Osteocyte (in vitro differentiated cells): ENCODE measurements at regions not wholly inside any gene's neighbourhood (a gene's known extent, or its start where the extent isn't known, plus 50 kb on each side); places are given as distances from the start of the nearest gene placed in this dataset.

Source experiments
- DNase-seq: peaks from one replicate; pipeline ENCODE4 v3.0.0; 2021; ENCODE audit warnings: mixed read lengths; ENCODE audit not compliant: unreplicated experiment; ENCODE audit errors: extremely low spot score
- H3K27ac Mint-ChIP-seq: one replicate; pipeline ENCODE4 v1.8.0; 2021; ENCODE audit warnings: mild to moderate bottlenecking, mixed read lengths; ENCODE audit not compliant: unreplicated experiment
- H3K27me3 Mint-ChIP-seq: one replicate; pipeline ENCODE4 v1.8.0; 2021; ENCODE audit warnings: mixed read lengths; ENCODE audit not compliant: unreplicated experiment
- H3K36me3 Mint-ChIP-seq: one replicate; pipeline ENCODE4 v1.8.0; 2021; ENCODE audit warnings: mixed read lengths; ENCODE audit not compliant: unreplicated experiment
- H3K4me1 Mint-ChIP-seq: one replicate; pipeline ENCODE4 v1.8.0; 2021; ENCODE audit warnings: mixed read lengths; ENCODE audit not compliant: unreplicated experiment
- H3K4me3 Mint-ChIP-seq: one replicate; pipeline ENCODE4 v1.8.0; 2021; ENCODE audit warnings: mild to moderate bottlenecking, moderate library complexity, mixed read lengths; ENCODE audit not compliant: unreplicated experiment
- H3K9me3 Mint-ChIP-seq: one replicate; pipeline ENCODE4 v1.8.0; 2021; ENCODE audit warnings: mixed read lengths; ENCODE audit not compliant: unreplicated experiment
- TF ChIP-seq, protein P1 (sequence below): fragments of 200-600 bp; sonication (generic); IDR thresholded peaks from 2 replicates; pipeline ENCODE4 v1.5.0; 2021; ENCODE audit warnings: antibody characterized with exemption, mild to moderate bottlenecking, moderate library complexity

- DNase-seq = no peak
- H3K27ac Mint-ChIP-seq = no peak overlapping the region
- H3K4me3 Mint-ChIP-seq = no peak overlapping the region
- H3K9me3 Mint-ChIP-seq = no peaks in the 10 kb centered on the region
- TF ChIP-seq, protein P1, sequence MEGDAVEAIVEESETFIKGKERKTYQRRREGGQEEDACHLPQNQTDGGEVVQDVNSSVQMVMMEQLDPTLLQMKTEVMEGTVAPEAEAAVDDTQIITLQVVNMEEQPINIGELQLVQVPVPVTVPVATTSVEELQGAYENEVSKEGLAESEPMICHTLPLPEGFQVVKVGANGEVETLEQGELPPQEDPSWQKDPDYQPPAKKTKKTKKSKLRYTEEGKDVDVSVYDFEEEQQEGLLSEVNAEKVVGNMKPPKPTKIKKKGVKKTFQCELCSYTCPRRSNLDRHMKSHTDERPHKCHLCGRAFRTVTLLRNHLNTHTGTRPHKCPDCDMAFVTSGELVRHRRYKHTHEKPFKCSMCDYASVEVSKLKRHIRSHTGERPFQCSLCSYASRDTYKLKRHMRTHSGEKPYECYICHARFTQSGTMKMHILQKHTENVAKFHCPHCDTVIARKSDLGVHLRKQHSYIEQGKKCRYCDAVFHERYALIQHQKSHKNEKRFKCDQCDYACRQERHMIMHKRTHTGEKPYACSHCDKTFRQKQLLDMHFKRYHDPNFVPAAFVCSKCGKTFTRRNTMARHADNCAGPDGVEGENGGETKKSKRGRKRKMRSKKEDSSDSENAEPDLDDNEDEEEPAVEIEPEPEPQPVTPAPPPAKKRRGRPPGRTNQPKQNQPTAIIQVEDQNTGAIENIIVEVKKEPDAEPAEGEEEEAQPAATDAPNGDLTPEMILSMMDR = no peak
- H3K27me3 Mint-ChIP-seq = peaks cover 7% of the 10 kb centered on the region
- peaks cover 6% of the 10 kb centered on the region for H3K4me1 Mint-ChIP-seq
- no peaks in the 10 kb centered on the region for H3K36me3 Mint-ChIP-seq
Observed at GRCh38 chr2:19592197-19592596, 233.8 kb upstream of the OSR1 start.

DNA sequence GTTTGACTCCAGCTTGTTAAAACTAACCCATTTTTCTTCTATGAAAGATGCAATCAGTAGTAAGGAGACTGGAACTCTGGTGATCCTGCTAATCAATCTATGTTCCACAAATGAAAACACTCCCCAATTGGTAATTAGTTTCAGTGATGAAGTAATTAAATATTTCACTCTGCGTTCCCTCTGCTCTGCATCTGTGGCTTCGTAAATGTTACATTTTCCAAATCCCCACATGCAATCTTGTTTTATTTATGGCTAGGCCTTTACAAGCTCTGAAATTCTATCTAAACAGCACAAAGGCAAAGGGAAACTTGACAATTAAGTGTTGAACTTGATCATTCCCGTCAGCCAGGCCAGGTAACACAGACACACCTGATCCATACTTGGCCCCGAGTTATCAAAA lies 231.4 kb upstream of the OSR1 start:
- peaks cover 11% of the 10 kb centered on the region for H3K27me3 Mint-ChIP-seq
- no peaks in the 10 kb centered on the region for H3K9me3 Mint-ChIP-seq
- no peaks in the 10 kb centered on the region for H3K36me3 Mint-ChIP-seq
- TF ChIP-seq, protein P1 = no peak
- no peak overlapping the region for H3K27ac Mint-ChIP-seq
- no peaks in the 10 kb centered on the region for H3K4me1 Mint-ChIP-seq
- H3K4me3 Mint-ChIP-seq = no peak overlapping the region
- no peak for DNase-seq

- Mint-ChIP-seq H3K27me3 (peaks cover 5% of the 10 kb centered on the region), H3K4me1 (peaks cover 33% of the 10 kb centered on the region), H3K27ac (peak overlapping the region; percentile 16), H3K36me3 (no peaks in the 10 kb centered on the region), H3K4me3 (no peak overlapping the region), H3K9me3 (no peaks in the 10 kb centered on the region)
- TF ChIP-seq, protein P1 = no peak
- no peak for DNase-seq
Observed at GRCh38 chr2:19580830-19581229, 222.4 kb upstream of the OSR1 start.

DNA sequence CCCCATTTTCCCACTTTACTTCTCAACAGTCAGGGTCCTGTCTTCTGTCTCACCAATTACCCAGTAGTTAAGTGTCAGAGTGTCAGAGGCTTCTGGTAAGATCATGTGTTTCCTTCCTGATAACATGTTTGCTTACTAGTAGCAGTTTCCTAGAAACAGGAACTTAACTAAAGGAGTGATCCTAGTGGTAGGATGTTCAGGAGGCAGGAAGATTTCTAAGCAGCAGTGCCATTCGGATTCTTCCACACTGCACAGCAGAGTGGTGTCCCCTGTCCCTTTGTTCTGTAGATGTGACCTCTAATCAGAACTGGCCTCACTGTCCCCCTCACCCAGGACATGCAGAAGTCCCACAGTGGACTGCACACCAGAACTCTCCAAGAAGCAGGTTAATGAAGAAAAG lies 221.8 kb upstream of the OSR1 start:
- Mint-ChIP-seq H3K4me3 (no peak overlapping the region), H3K36me3 (no peaks in the 10 kb centered on the region), H3K4me1 (peaks cover 38% of the 10 kb centered on the region), H3K27ac (no peak overlapping the region), H3K27me3 (peaks cover 5% of the 10 kb centered on the region), H3K9me3 (no peaks in the 10 kb centered on the region)
- TF ChIP-seq, protein P1 = no peak
- no peak for DNase-seq

GRCh38 chr2:19579461-19579860 lies 221.0 kb upstream of the OSR1 start:
- Mint-ChIP-seq H3K4me3 (no peak overlapping the region), H3K27ac (no peak overlapping the region), H3K27me3 (no peaks in the 10 kb centered on the region), H3K36me3 (no peaks in the 10 kb centered on the region), H3K4me1 (peaks cover 46% of the 10 kb centered on the region), H3K9me3 (no peaks in the 10 kb centered on the region)
- TF ChIP-seq, protein P1 = no peak
- DNase-seq = no peak
